Neural progenitor cell (in vitro differentiated cells): ENCODE measurements at regions not wholly inside any gene's neighbourhood (a gene's known extent, or its start where the extent isn't known, plus 50 kb on each side); places are given as distances from the start of the nearest gene placed in this dataset.

Experiments used
- DNase-seq: peaks from one replicate; pipeline ENCODE4 v3.0.0-alpha.2; 2016; ENCODE audit warnings: low spot score
- H2AFZ ChIP-seq: fragments of 200-600 bp; sonication (generic); replicated peaks from 2 replicates; pipeline ENCODE4 v1.6.1; 2016; ENCODE audit warnings: antibody characterized with exemption
- H3F3A ChIP-seq: fragments of 200-600 bp; sonication (generic); 2 replicates; pipeline ENCODE4 v1.6.1; 2016; ENCODE audit warnings: antibody characterized with exemption, low read depth
- H3K27ac ChIP-seq: fragments of 200-600 bp; sonication (generic); 2 replicates; pipeline ENCODE4 v1.5.1; 2016; ENCODE audit warnings: mild to moderate bottlenecking
- H3K27me3 ChIP-seq: fragments of 200-600 bp; sonication (generic); 2 replicates; pipeline ENCODE4 v1.6.1; 2016; ENCODE audit warnings: mild to moderate bottlenecking, moderate library complexity
- H3K36me3 ChIP-seq: fragments of 200-600 bp; sonication (generic); 2 replicates; pipeline ENCODE4 v1.5.1; 2016
- H3K4me1 ChIP-seq: fragments of 200-600 bp; sonication (generic); 2 replicates; pipeline ENCODE4 v1.6.1; 2016; ENCODE audit warnings: mixed run types
- H3K4me2 ChIP-seq: fragments of 200-600 bp; sonication (generic); 2 replicates; pipeline ENCODE4 v1.6.1; 2016
- H3K4me3 ChIP-seq: fragments of 200-600 bp; sonication (generic); 2 replicates; pipeline ENCODE4 v1.5.1; 2016
- H3K79me2 ChIP-seq: fragments of 200-600 bp; sonication (generic); 2 replicates; pipeline ENCODE4 v1.6.1; 2016; ENCODE audit warnings: low read depth
- H3K9ac ChIP-seq: fragments of 200-600 bp; sonication (generic); 2 replicates; pipeline ENCODE4 v1.6.1; 2016
- H3K9me3 ChIP-seq: fragments of 200-600 bp; sonication (generic); 2 replicates; pipeline ENCODE4 v1.5.1; 2016; ENCODE audit warnings: low read depth
- H4K20me1 ChIP-seq: fragments of 200-600 bp; sonication (generic); 2 replicates; pipeline ENCODE4 v1.6.1; 2016; ENCODE audit warnings: low read depth
- H3K27ac Mint-ChIP-seq: 3 replicates; pipeline ENCODE4 v1.8.0; 2021; ENCODE audit warnings: mixed read lengths
- H3K27me3 Mint-ChIP-seq: 2 replicates; pipeline ENCODE4 v1.8.0; 2022; ENCODE audit warnings: low read depth, mild to moderate bottlenecking, inconsistent platforms, moderate library complexity, mixed read lengths; ENCODE audit not compliant: insufficient read depth
- H3K36me3 Mint-ChIP-seq: 3 replicates; pipeline ENCODE4 v1.8.0; 2021; ENCODE audit warnings: mixed read lengths
- H3K4me1 Mint-ChIP-seq: 3 replicates; pipeline ENCODE4 v1.8.0; 2021; ENCODE audit warnings: mixed read lengths
- H3K4me3 Mint-ChIP-seq: 3 replicates; pipeline ENCODE4 v1.8.0; 2021; ENCODE audit warnings: mild to moderate bottlenecking, moderate library complexity, mixed read lengths
- H3K9me3 Mint-ChIP-seq: 3 replicates; pipeline ENCODE4 v1.8.0; 2020; ENCODE audit warnings: mixed read lengths
- EZH2 ChIP-seq: fragments of 200-600 bp; sonication (generic); IDR thresholded peaks from 2 replicates; pipeline ENCODE4 v1.6.1; 2017; ENCODE audit warnings: antibody characterized with exemption, mild to moderate bottlenecking, moderate library complexity
- EZH2phosphoT487 ChIP-seq: fragments of 200-600 bp; sonication (generic); IDR thresholded peaks from 2 replicates; pipeline ENCODE4 v1.6.1; 2017; ENCODE audit warnings: antibody characterized with exemption
- TF ChIP-seq, protein P1 (sequence below): fragments of 200-600 bp; sonication (generic); IDR thresholded peaks from 2 replicates; pipeline ENCODE4 v1.5.1; 2017; ENCODE audit warnings: antibody characterized with exemption, mild to moderate bottlenecking

DNA sequence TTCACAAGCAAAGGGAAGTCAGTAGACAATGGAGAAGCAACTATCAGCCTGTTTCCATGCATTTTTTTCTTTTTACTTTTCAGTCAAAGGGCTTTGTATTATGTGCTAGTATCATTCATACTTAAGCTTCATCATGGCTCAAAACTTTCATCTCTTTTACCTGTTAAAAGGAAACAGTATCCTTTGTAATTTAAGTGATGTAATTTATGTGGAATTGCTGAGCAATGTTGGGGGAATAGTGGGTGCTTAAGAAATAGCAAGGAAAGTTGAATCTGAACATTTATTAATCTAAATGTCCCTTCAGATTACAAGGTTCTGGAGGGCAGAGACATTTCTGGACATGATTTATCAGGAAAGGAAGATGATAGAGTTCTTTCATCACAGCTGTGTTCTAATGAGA, 915.3 kb downstream of the VRK1 start:
- Histone ChIP-seq H3K79me2 (no peaks in the 10 kb centered on the region), H3F3A (no peaks in the 10 kb centered on the region), H2AFZ (no peak overlapping the region), H3K9ac (no peak overlapping the region), H3K4me1 (no peaks in the 10 kb centered on the region), H4K20me1 (no peaks in the 10 kb centered on the region), H3K36me3 (no peaks in the 10 kb centered on the region), H3K27ac (no peak overlapping the region), H3K4me3 (no peak overlapping the region), H3K9me3 (no peaks in the 10 kb centered on the region), H3K27me3 (no peaks in the 10 kb centered on the region), H3K4me2 (no peak overlapping the region)
- H3K27ac Mint-ChIP-seq, result no peak overlapping the region
- no peak for DNase-seq
- H3K4me3 Mint-ChIP-seq, result no peak overlapping the region
- no peaks in the 10 kb centered on the region for H3K27me3 Mint-ChIP-seq
- no peaks in the 10 kb centered on the region for H3K9me3 Mint-ChIP-seq
- TF ChIP-seq, protein P1, sequence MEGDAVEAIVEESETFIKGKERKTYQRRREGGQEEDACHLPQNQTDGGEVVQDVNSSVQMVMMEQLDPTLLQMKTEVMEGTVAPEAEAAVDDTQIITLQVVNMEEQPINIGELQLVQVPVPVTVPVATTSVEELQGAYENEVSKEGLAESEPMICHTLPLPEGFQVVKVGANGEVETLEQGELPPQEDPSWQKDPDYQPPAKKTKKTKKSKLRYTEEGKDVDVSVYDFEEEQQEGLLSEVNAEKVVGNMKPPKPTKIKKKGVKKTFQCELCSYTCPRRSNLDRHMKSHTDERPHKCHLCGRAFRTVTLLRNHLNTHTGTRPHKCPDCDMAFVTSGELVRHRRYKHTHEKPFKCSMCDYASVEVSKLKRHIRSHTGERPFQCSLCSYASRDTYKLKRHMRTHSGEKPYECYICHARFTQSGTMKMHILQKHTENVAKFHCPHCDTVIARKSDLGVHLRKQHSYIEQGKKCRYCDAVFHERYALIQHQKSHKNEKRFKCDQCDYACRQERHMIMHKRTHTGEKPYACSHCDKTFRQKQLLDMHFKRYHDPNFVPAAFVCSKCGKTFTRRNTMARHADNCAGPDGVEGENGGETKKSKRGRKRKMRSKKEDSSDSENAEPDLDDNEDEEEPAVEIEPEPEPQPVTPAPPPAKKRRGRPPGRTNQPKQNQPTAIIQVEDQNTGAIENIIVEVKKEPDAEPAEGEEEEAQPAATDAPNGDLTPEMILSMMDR, result no peak
- TF ChIP-seq EZH2, result no peak
- no peak for TF ChIP-seq EZH2phosphoT487
- H3K4me1 Mint-ChIP-seq, result no peaks in the 10 kb centered on the region
- H3K36me3 Mint-ChIP-seq, result no peaks in the 10 kb centered on the region

DNA sequence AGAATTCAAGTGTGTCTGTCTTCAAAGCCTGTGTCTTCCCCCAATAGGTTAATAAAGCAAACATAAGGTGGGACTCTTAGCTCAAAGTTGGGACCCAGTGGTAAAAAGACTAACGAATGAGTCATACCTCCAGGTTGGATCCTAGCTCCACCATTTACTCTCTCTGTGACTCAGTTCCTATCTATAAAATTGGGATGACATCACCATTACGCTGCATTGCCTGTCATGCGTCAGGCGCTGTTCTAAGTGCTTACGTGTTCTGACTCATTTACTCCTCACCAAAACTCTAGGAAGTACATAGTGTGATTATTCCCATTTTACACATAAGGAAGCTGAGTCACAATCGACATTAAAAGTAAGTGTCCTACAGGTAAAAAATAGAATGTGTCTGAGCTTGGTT, 915.8 kb downstream of the VRK1 start:
- no peaks in the 10 kb centered on the region for H3K79me2 ChIP-seq

DNA sequence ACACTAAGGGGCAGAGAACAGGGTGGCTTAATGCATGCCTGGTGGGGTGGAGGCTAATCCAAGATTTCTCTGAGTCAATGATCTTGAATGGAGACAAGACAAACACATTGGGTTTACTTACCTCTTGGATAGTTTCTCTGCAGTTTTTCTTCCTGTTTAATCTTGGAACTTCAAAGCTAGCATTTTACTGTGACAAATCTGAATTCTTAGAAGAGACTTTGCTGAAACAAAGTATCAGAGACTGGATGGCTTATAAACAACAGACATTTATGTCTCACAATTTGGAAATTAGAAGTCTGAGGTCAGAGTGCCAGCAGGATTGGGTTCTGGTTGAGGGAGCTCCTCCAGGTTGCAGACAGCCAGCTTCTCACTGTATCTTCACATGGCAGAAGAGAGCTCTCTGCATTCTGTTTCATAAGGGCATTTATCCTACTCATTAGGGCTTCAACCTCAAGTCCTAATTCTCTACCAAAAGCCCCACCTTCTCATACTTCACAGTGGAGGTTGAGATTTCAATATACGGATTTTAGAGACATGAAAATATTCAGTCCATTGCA, 921.8 kb downstream of the VRK1 start:
- no peaks in the 10 kb centered on the region for H3K27me3 ChIP-seq
- H3K9ac ChIP-seq, result no peak overlapping the region
- H4K20me1 ChIP-seq, result no peaks in the 10 kb centered on the region
- Mint-ChIP-seq H3K27me3 (no peaks in the 10 kb centered on the region), H3K9me3 (peaks cover 2% of the 10 kb centered on the region), H3K4me1 (peaks cover 4% of the 10 kb centered on the region), H3K36me3 (no peaks in the 10 kb centered on the region), H3K4me3 (no peak overlapping the region), H3K27ac (no peak overlapping the region)
- no peaks in the 10 kb centered on the region for H3K36me3 ChIP-seq
- H3K79me2 ChIP-seq, result no peaks in the 10 kb centered on the region
- H3K4me3 ChIP-seq, result no peak overlapping the region
- H3F3A ChIP-seq, result no peaks in the 10 kb centered on the region
- no peak overlapping the region for H2AFZ ChIP-seq
- no peaks in the 10 kb centered on the region for H3K4me1 ChIP-seq
- H3K27ac ChIP-seq, result no peak overlapping the region
- no peak for DNase-seq
- no peaks in the 10 kb centered on the region for H3K9me3 ChIP-seq
- TF ChIP-seq EZH2phosphoT487 (no peak), EZH2 (no peak)
- TF ChIP-seq, protein P1, result no peak
- H3K4me2 ChIP-seq, result no peak overlapping the region

More for the DNA sequence above, 915.8 kb downstream of the VRK1 start:
- Mint-ChIP-seq H3K4me3 (no peak overlapping the region), H3K36me3 (no peaks in the 10 kb centered on the region), H3K27ac (no peak overlapping the region), H3K9me3 (no peaks in the 10 kb centered on the region), H3K27me3 (no peaks in the 10 kb centered on the region), H3K4me1 (no peaks in the 10 kb centered on the region)
- no peak overlapping the region for H3K4me3 ChIP-seq
- TF ChIP-seq EZH2 (no peak), EZH2phosphoT487 (no peak)
- TF ChIP-seq, protein P1, result no peak
- no peaks in the 10 kb centered on the region for H3F3A ChIP-seq
- H3K9ac ChIP-seq, result no peak overlapping the region
- H3K36me3 ChIP-seq, result no peaks in the 10 kb centered on the region
- DNase-seq, result no peak
- H3K4me2 ChIP-seq, result no peak overlapping the region
- H3K27ac ChIP-seq, result no peak overlapping the region
- no peak overlapping the region for H2AFZ ChIP-seq
- no peaks in the 10 kb centered on the region for H3K27me3 ChIP-seq
- no peaks in the 10 kb centered on the region for H4K20me1 ChIP-seq
- no peaks in the 10 kb centered on the region for H3K9me3 ChIP-seq
- no peaks in the 10 kb centered on the region for H3K4me1 ChIP-seq
